ENCODE measurements at regions not wholly inside any gene's neighbourhood (a gene's known extent, or its start where the extent isn't known, plus 50 kb on each side); places are given as distances from the start of the nearest gene placed in this dataset.

DNA sequence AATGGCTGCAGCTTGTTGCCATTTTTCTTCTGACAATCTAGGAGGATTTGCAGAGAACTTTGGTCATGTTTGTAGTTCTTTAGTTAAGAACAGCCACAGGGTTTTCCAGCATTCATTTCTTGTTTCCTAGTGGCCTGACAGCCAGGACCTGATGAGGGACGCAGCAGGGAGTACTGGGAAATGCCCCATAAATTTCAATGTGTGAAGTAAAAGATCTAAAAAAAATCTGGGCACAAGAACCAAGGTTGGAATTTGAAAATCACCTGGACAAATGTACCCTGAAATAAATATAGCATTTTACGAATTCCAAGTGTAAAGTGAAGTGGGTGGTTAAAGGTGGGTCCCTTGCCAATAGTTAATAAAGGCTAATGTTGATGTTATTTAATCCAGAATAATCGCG lies 195.0 kb downstream of the ZIC1 start:
- no peak for DNase-seq (ENCODE audit: insufficient read length)
- TF ChIP-seq POLR2AphosphoS5 (IDR thresholded peaks at IDR 0.05; ENCODE audit: low read depth, low read length) (no peak), POLR2A (IDR thresholded peaks at IDR 0.05; ENCODE audit: low read depth, low read length) (no peak), TAF1 (IDR thresholded peaks at IDR 0.05; ENCODE audit: borderline replicate concordance, low read depth, low read length) (no peak)
- no peak for FAIRE-seq

DNA sequence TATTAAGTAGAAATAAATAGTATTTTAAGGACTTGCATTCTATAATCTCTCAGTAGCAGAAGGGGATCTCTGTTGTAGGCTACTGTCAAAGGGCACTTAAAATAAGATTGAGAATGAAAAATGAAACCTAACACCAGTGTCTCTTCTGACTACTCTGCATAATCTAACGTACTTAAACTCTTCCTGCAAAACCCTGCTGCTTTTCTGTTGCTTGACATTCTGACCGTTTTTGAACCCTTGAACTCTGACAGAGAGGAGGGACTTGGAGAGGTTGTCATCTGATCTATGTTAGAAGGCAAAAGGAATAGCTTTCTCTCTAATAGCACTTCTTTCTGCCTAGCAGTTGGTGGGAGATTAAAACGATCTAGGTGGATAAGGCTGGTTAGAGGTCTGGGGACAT lies 204.6 kb downstream of the ZIC1 start:
- no peak for DNase-seq (ENCODE audit: insufficient read length)
- no peak for FAIRE-seq
- TF ChIP-seq POLR2AphosphoS5 (IDR thresholded peaks at IDR 0.05; ENCODE audit: low read depth, low read length) (no peak), POLR2A (IDR thresholded peaks at IDR 0.05; ENCODE audit: low read depth, low read length) (no peak), TAF1 (IDR thresholded peaks at IDR 0.05; ENCODE audit: borderline replicate concordance, low read depth, low read length) (no peak)

DNA sequence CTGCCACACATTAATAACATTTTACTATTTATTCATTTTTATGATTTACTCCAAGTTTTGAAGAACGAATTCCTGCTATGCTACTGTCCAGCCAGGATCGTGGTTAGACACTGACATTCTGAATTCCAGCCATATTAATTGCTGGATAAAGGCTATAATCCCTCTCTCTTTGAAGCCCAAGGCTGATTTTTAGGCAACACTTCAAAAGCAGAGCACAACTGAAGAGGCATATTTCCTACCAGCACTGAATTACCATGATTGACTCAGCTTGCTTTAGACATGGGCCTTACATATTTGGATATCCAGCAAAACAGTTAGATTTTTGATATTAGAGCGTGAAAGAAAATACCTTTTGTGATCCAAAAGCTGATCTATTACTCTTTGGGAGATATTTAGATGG lies 205.0 kb downstream of the ZIC1 start:
- TF ChIP-seq POLR2AphosphoS5 (IDR thresholded peaks at IDR 0.05; ENCODE audit: low read depth, low read length) (no peak), TAF1 (IDR thresholded peaks at IDR 0.05; ENCODE audit: borderline replicate concordance, low read depth, low read length) (no peak), POLR2A (IDR thresholded peaks at IDR 0.05; ENCODE audit: low read depth, low read length) (no peak)
- FAIRE-seq: no peak
- no peak for DNase-seq (ENCODE audit: insufficient read length)

DNA sequence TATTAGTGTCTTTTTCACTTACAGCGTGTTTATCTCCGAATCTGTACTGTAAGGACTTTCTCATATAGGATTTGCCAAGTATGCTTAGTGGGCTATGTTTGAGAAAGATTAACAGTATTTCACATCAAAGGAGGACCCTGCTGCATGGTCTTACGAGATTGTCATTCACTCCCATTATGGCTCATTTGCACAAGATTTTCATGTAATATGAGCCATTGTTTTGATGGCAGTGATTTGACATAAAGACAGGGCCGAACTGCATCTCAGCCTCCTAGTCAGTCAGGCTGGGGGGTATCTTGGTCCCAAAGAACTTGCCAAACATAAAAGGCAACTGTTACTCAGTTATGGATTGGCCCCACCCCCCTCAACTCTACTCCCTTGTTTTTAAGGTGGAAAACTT lies 205.9 kb downstream of the ZIC1 start:
- FAIRE-seq: no peak
- no peak for DNase-seq (ENCODE audit: insufficient read length)
- TF ChIP-seq POLR2A (IDR thresholded peaks at IDR 0.05; ENCODE audit: low read depth, low read length): no peak
- no peak for TF ChIP-seq POLR2AphosphoS5 (IDR thresholded peaks at IDR 0.05; ENCODE audit: low read depth, low read length)
- TF ChIP-seq TAF1 (IDR thresholded peaks at IDR 0.05; ENCODE audit: borderline replicate concordance, low read depth, low read length): no peak

DNA sequence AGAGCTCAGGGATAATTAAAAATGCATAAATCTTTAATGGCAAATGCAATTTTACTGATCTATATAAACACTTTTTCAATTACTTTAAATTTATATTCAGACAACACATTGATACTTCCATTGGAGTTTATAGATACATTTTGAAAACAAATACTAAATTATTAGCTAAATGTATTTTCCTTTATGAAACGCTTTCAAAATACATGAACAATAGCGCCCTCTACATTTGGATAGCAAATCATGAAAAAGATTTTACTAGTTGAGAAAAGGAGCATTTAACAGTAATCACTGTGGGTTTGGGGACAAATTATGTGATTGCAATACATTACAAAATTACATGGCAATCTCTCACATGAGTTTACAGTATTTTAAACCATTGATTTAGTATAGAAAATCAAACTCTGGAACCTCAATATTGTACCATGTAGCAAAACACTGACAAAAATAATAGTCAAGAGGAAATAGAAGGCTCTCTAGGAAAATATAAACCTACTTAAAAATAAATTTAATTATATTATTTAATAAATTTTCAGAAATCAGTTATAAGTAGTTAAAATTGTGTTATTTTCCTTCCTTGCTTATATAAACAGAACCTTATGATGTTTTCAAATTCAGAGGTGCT lies 207.9 kb downstream of the ZIC1 start:
- DNase-seq (ENCODE audit: insufficient read length): no peak
- no peak for FAIRE-seq
- TF ChIP-seq POLR2A (IDR thresholded peaks at IDR 0.05; ENCODE audit: low read depth, low read length) (no peak), POLR2AphosphoS5 (IDR thresholded peaks at IDR 0.05; ENCODE audit: low read depth, low read length) (no peak), TAF1 (IDR thresholded peaks at IDR 0.05; ENCODE audit: borderline replicate concordance, low read depth, low read length) (no peak)

DNA sequence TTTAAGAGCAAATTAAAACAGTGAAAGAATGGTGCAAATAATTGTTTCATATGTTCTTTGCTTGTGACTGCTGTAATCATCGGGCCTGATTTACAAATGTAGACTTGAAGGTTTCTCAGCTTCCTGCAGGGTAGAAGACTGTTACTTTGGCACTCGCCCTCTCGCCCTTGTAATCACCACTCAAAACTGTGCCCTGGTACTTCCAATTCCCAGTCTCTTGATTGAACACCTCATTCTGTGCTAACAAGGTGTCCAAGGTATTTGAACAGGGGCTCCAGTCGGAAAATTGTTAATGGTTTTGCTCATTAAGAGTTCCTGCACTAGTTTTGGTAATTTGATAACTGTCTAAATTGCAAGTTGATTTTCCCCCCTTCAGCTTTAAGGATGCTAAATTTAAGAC lies 209.5 kb downstream of the ZIC1 start:
- TF ChIP-seq TAF1 (IDR thresholded peaks at IDR 0.05; ENCODE audit: borderline replicate concordance, low read depth, low read length) (no peak), POLR2AphosphoS5 (IDR thresholded peaks at IDR 0.05; ENCODE audit: low read depth, low read length) (no peak), POLR2A (IDR thresholded peaks at IDR 0.05; ENCODE audit: low read depth, low read length) (no peak)
- DNase-seq (ENCODE audit: insufficient read length) (no peak), FAIRE-seq (no peak)

DNA sequence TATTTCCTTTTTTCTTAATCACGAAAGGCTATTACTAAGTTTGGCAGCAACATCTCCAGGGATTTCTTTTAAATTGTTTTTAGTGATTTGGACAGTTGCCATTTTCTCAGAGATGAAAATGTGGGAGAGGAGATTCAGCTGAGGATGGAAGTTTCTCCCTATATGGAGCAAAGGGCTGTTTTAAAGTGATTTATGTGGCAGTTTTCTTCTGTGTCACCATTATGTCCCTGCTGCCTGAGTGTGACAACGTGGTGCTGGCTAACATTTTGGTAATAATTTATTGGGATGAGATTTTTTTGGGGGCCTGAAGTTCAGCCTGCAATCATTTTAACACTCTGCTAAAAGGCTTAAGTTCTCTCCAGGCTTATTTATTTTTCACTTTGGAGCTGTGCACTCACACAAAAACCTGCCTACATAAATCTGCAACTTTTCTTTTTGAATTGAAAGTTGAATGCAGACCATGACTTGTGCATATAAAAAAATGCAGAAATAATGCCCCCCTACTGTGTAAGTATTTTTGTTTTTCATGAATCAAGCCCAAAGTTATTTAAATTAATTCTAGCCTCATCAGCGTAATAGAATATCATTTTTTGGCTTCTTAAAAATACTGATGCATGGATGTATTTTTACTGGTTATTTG lies 210.9 kb downstream of the ZIC1 start:
- DNase-seq (ENCODE audit: insufficient read length): no peak
- TF ChIP-seq POLR2A (IDR thresholded peaks at IDR 0.05; ENCODE audit: low read depth, low read length) (no peak), POLR2AphosphoS5 (IDR thresholded peaks at IDR 0.05; ENCODE audit: low read depth, low read length) (no peak), TAF1 (IDR thresholded peaks at IDR 0.05; ENCODE audit: borderline replicate concordance, low read depth, low read length) (no peak)
- FAIRE-seq: no peak

DNA sequence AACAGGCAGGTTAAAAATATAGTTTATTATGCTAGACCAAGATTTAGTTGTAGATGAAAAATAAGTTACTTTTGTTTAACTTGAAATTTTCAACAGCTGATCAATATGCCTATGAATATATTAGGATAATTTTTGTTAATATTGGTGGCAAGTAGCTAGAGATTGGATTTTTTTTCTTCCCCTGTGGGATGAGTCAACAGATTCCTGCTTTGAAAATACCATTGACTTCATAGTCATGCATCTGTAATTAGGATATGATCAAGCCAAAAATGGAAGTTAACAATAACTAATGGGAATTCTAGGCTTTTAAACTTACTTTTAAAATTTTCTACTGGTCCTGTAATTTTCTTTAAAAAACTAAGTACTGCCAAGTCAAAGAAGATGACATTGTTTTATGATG lies 211.7 kb downstream of the ZIC1 start:
- DNase-seq (ENCODE audit: insufficient read length) (no peak), FAIRE-seq (no peak)
- no peak for TF ChIP-seq POLR2A (IDR thresholded peaks at IDR 0.05; ENCODE audit: low read depth, low read length)
- no peak for TF ChIP-seq TAF1 (IDR thresholded peaks at IDR 0.05; ENCODE audit: borderline replicate concordance, low read depth, low read length)
- TF ChIP-seq POLR2AphosphoS5 (IDR thresholded peaks at IDR 0.05; ENCODE audit: low read depth, low read length): no peak

DNA sequence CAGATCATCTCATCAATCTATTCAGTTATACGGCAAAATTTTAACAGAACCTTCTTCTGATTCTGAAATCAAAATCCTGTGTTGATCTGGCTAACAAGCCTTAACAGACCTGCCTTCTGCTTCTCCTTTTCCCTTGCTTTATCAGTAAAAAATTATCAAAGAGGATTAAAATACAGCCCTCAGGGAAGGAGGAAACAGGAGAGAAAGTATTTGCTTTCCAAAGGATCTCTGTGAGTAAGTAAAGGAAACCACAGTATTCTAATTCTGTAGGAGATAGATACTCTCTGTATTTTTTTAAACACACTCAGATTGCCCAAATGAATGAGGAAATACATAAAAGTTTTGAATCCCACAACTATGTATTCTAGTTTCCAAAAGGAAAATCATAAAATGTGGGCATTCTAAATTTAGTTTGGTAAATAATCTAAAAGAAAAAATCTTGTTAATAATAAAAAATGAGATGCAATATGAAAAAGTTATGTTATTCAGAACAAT lies 221.8 kb downstream of the ZIC1 start:
- no peak for FAIRE-seq
- TF ChIP-seq POLR2AphosphoS5 (IDR thresholded peaks at IDR 0.05; ENCODE audit: low read depth, low read length) (no peak), TAF1 (IDR thresholded peaks at IDR 0.05; ENCODE audit: borderline replicate concordance, low read depth, low read length) (no peak), POLR2A (IDR thresholded peaks at IDR 0.05; ENCODE audit: low read depth, low read length) (no peak)
- DNase-seq (ENCODE audit: insufficient read length): no peak

DNA sequence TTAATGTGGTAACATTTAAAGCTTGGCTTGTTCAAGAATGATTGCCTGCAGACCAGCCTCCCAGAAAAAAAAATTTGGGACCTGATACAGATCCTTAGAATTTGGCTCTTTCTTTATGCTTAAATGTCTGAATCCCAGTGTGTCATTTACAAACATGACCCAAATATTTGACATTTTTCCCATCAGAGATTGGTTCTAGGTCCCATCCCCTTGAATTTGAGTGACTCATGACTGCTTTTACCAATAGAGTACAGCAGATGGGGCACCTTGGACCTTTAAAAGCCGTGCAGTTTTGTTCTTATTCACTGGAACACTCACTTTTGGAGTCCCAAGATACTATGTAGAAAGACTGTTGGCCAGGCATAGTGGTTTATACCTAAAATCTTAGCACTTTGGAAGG lies 231.6 kb downstream of the ZIC1 start:
- no peak for TF ChIP-seq POLR2A (IDR thresholded peaks at IDR 0.05; ENCODE audit: low read depth, low read length)
- TF ChIP-seq TAF1 (IDR thresholded peaks at IDR 0.05; ENCODE audit: borderline replicate concordance, low read depth, low read length): no peak
- TF ChIP-seq POLR2AphosphoS5 (IDR thresholded peaks at IDR 0.05; ENCODE audit: low read depth, low read length): no peak
- FAIRE-seq (no peak), DNase-seq (ENCODE audit: insufficient read length) (no peak)

DNA sequence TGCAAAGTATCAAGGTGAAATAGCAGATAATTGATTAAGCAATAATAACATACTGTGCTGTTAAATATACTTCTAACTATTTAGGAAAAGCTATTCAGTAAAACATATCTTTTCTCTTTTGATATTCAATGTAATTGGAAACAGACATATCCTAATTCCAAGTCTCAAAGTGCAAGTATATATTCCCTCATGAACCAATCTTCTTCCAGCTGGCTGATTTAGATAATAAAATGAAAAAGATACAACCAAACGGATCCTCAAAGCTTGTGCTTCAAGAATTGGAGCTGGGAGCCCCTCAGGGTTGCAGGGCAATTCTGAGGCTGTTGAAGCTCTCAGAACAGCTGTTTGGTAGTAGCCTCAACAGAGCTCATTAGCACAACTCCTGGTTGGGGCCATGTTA lies 236.6 kb downstream of the ZIC1 start:
- DNase-seq (ENCODE audit: insufficient read length) (no peak), FAIRE-seq (no peak)
- TF ChIP-seq POLR2A (IDR thresholded peaks at IDR 0.05; ENCODE audit: low read depth, low read length) (no peak), TAF1 (IDR thresholded peaks at IDR 0.05; ENCODE audit: borderline replicate concordance, low read depth, low read length) (no peak), POLR2AphosphoS5 (IDR thresholded peaks at IDR 0.05; ENCODE audit: low read depth, low read length) (no peak)

DNA sequence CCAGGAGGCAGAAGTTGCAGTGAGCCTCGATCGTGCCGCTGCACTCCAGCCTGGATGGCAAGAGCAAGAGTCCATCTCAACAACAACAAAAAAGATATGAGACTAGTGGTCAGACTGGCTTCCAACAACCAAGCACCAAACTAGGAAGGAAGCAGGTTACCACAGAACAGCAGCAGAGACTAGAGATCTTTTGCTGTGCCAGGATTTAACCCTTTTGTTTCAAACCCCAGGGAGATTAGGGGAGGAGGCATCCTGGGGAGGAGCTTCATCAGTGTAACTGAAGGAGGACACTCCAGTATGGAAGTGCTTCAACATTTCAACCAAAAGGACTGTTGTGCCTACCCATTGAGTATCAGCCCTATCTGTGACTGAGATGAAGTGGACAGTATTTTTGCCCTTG lies 240.3 kb downstream of the ZIC1 start:
- no peak for TF ChIP-seq POLR2AphosphoS5 (IDR thresholded peaks at IDR 0.05; ENCODE audit: low read depth, low read length)
- FAIRE-seq: no peak
- no peak for DNase-seq (ENCODE audit: insufficient read length)
